ENCODE measurements at regions not wholly inside any gene's neighbourhood (a gene's known extent, or its start where the extent isn't known, plus 50 kb on each side); places are given as distances from the start of the nearest gene placed in this dataset.

DNA sequence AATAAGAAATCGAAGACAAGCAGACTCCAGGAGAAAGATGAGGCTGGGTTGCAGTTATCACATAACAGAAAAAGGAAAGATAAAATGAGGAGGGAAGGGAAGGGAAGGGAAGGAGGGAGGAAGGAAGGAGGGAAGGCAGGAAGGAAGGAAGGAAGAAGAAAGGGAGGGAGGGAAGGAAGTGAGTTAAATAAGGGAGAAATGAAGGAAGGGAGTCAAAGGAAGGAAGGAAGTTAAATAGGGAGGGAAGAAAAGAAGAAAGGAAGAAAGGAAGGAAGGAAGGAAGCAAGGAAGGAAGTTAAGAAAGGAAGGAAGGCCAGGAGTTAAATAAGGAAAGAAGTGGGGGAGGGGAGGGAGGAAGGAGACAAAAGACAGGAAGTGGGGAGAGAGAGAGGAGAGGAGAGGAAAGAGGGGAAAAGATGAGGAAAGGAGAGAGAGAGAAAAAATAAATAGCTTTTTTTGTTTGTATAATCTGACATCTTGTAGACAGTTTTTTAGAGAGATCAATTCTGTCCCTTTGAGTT is 679.6 kb downstream of the HS3ST4 start:
- no TSS peak for BruUV-seq (replicated peaks)
- Histone ChIP-seq H3K9ac (ENCODE audit: insufficient read depth in 1 of 2, low read depth in 2 of 2, low read length in 2 of 2) (no peak overlapping the region), H3K9me3 (replicated peaks; ENCODE audit: control insufficient read depth, insufficient read depth, low read depth, low read length) (no peaks in the 10 kb centered on the region), H3K27ac (ENCODE audit: extremely low read depth, low read depth, low read length) (no peak overlapping the region), H3K4me2 (ENCODE audit: insufficient read depth, low read length) (no peak overlapping the region), H2AFZ (ENCODE audit: low read depth, low read length) (no peak overlapping the region), H3K4me3 (no peak overlapping the region), H3K9me1 (ENCODE audit: control insufficient read depth, insufficient read depth, low read length) (no peaks in the 10 kb centered on the region), H4K20me1 (replicated peaks; ENCODE audit: control insufficient read depth, insufficient read depth, low read length) (no peaks in the 10 kb centered on the region), H3K79me2 (ENCODE audit: control insufficient read depth, insufficient read depth, low read length) (no peaks in the 10 kb centered on the region), H3K4me1 (replicated peaks in 1 of 2; ENCODE audit: control insufficient read depth in 2 of 2, insufficient read depth in 2 of 2, low read length in 2 of 2) (no peaks in the 10 kb centered on the region), H3K27me3 (ENCODE audit: control insufficient read depth in 2 of 2, insufficient read depth in 2 of 2, low read length in 2 of 2) (no peaks in the 10 kb centered on the region), H3K36me3 (ENCODE audit: control insufficient read depth, insufficient read depth, low read length) (no peaks in the 10 kb centered on the region)
- intact Hi-C loops (cut with micrococcal nuclease), result no loop called here
- ChIA-PET CTCF (ENCODE audit: low intra/inter-chr PET ratio) (no interaction called here), POLR2A (no interaction called here)
- FAIRE-seq (no peak), ATAC-seq (no peak), DNase-seq (ENCODE audit: extremely low read depth in 1 of 4, low spot score in 3 of 4) (no peak)
- WGBS (ENCODE audit: insufficient coverage, low coverage, missing lambda C conversion rate), result 0% methylated on average over 1 of the region's 1 CpG
- in situ Hi-C loops (cut with MboI), result no loop called here
- TF ChIP-seq SMAD1 (IDR thresholded peaks at IDR 0.05; ENCODE audit: low read depth, low read length, partially characterized antibody), result no peak
- TF ChIP-seq ZNF512 (tag; IDR thresholded peaks at IDR 0.05), result peak; percentile 43; the same call in 1 of the 2 replicates

DNA sequence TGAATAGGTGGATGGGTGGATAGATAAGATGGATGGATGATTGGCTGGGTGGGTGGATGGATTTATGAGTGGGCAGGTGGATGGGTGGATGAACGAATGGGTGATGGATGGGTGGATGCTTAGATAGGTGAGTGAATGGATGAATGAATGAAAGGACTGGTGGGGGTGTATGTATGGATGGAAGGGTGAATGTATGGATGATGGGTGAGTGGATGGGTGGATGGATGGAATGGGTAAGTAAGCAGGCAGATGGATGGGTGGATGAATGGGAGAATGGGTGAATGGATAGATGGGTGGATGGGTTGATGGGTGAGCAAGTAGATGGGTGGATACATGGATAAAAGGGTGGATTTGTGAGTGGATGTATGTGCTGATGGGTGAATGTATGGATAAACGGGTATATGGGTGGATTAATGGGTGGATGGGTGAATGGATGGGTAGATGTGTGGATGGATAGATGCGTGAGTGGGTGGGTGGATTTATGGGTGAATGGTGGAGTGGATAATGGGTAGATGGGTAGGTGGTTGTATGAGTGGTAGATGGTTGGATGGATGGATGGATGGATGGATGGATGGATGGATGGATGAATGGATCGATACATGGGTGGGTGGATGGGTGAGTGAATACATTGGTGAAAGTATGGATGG is 682.6 kb downstream of the HS3ST4 start:
- H3K79me2 ChIP-seq (ENCODE audit: control insufficient read depth, insufficient read depth, low read length), result no peaks in the 10 kb centered on the region
- CTCF ChIA-PET (ENCODE audit: low intra/inter-chr PET ratio), result no interaction called here
- H3K36me3 ChIP-seq (ENCODE audit: control insufficient read depth, insufficient read depth, low read length), result no peaks in the 10 kb centered on the region
- no peak overlapping the region for H3K4me3 ChIP-seq
- no peaks in the 10 kb centered on the region for H3K4me1 ChIP-seq (replicated peaks in 1 of 2; ENCODE audit: control insufficient read depth in 2 of 2, insufficient read depth in 2 of 2, low read length in 2 of 2)
- 3% methylated on average over 4 of the region's 4 CpGs for WGBS (ENCODE audit: insufficient coverage, low coverage, missing lambda C conversion rate)
- no peak overlapping the region for H3K4me2 ChIP-seq (ENCODE audit: insufficient read depth, low read length)
- DNase-seq (ENCODE audit: extremely low read depth in 1 of 4, low spot score in 3 of 4), result no peak
- intact Hi-C loops (cut with micrococcal nuclease) (no loop called here), in situ Hi-C loops (cut with MboI) (no loop called here)
- no peaks in the 10 kb centered on the region for H3K27me3 ChIP-seq (ENCODE audit: control insufficient read depth in 2 of 2, insufficient read depth in 2 of 2, low read length in 2 of 2)
- H3K9me1 ChIP-seq (ENCODE audit: control insufficient read depth, insufficient read depth, low read length), result no peaks in the 10 kb centered on the region
- no peak overlapping the region for H3K27ac ChIP-seq (ENCODE audit: extremely low read depth, low read depth, low read length)
- H3K9ac ChIP-seq (ENCODE audit: insufficient read depth in 1 of 2, low read depth in 2 of 2, low read length in 2 of 2), result no peak overlapping the region
- no peaks in the 10 kb centered on the region for H4K20me1 ChIP-seq (replicated peaks; ENCODE audit: control insufficient read depth, insufficient read depth, low read length)
- no peak overlapping the region for H2AFZ ChIP-seq (ENCODE audit: low read depth, low read length)
- BruUV-seq (replicated peaks), result no TSS peak
- ATAC-seq, result no peak
- POLR2A ChIA-PET, result no interaction called here
- H3K9me3 ChIP-seq (replicated peaks; ENCODE audit: control insufficient read depth, insufficient read depth, low read depth, low read length), result no peaks in the 10 kb centered on the region
- FAIRE-seq, result peak; percentile 23
- TF ChIP-seq, protein P1, sequence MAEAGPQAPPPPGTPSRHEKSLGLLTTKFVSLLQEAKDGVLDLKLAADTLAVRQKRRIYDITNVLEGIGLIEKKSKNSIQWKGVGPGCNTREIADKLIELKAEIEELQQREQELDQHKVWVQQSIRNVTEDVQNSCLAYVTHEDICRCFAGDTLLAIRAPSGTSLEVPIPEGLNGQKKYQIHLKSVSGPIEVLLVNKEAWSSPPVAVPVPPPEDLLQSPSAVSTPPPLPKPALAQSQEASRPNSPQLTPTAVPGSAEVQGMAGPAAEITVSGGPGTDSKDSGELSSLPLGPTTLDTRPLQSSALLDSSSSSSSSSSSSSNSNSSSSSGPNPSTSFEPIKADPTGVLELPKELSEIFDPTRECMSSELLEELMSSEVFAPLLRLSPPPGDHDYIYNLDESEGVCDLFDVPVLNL (CRISPR knock-in tag; IDR thresholded peaks at IDR 0.05; ENCODE audit: low read depth), result no peak
- TF ChIP-seq DMBX1 (CRISPR knock-in tag; IDR thresholded peaks at IDR 0.05; ENCODE audit: borderline replicate concordance) (no peak), ZNF668 (CRISPR knock-in tag; IDR thresholded peaks at IDR 0.05) (no peak), XRCC3 (IDR thresholded peaks at IDR 0.05) (no peak), ZNF274 (IDR thresholded peaks at IDR 0.05; ENCODE audit: borderline replicate concordance, low read depth, low read length) (no peak), CSDE1 (IDR thresholded peaks at IDR 0.05) (no peak), THRB (CRISPR knock-in tag; conservative IDR thresholded peaks at IDR 0.05) (0 out of 2 replicates have a peak, but pooled peaks have one; percentile 3), OTX1 (CRISPR knock-in tag; IDR thresholded peaks at IDR 0.05) (0 out of 2 replicates have a peak, but pooled peaks have one; percentile 44), ARHGAP35 (IDR thresholded peaks at IDR 0.05; ENCODE audit: partially characterized antibody) (peak; percentile 8)
